Endothelial cell of umbilical vein (primary cell): ENCODE measurements at regions not wholly inside any gene's neighbourhood (a gene's known extent, or its start where the extent isn't known, plus 50 kb on each side); places are given as distances from the start of the nearest gene placed in this dataset.

ENCODE experiments used
- BruUV-seq: library from RNA; stranded (reverse); fragments of 400-500 nt; replicated peaks from 2 replicates; lab custom pipeline; 2021; lab: Mats Ljungman, UMichigan
- CTCF ChIA-PET: fragments of 300-600, 350-600 bp; sonication (Branson Sonifier 250); formaldehyde crosslinking; loops from one replicate; lab custom pipeline; 2021; ENCODE audit warnings: antibody characterized with exemption, inconsistent platforms; lab: Charles Lee
- POLR2A ChIA-PET: fragments of 300-600, 350-600 bp; sonication (Branson Sonifier 250); formaldehyde crosslinking; loops from one replicate; lab custom pipeline; 2021; ENCODE audit warnings: antibody characterized with exemption, inconsistent platforms; lab: Charles Lee
- DNase-seq: peaks from one replicate; pipeline ENCODE4 v3.0.0-alpha.2; 2011; ENCODE audit warnings: low read depth, low spot score
- FAIRE-seq: peaks from 2 replicates; lab custom pipeline; 2011; peaks lifted over from hg19 to GRCh38; lab: Jason Lieb, UNC
- H2AFZ ChIP-seq: 2 replicates; pipeline ENCODE4 v1.6.0; 2012; ENCODE audit warnings: low read depth, low read length, control low read depth, inconsistent platforms
- H3K27ac ChIP-seq: 2 replicates; pipeline ENCODE4 v1.5.1; 2011; ENCODE audit warnings: low read depth, mild to moderate bottlenecking, control low read depth, low read length, moderate library complexity; ENCODE audit not compliant: insufficient read depth
- H3K27me3 ChIP-seq, 2 experiments: 2 replicates each; pipeline versions ENCODE4 v1.6.0 to v1.6.1; 2011; ENCODE audit warnings: low read length in 2 of 2, mixed read lengths in 1 of 2; ENCODE audit not compliant: control insufficient read depth in 2 of 2, insufficient read depth in 2 of 2
- H3K36me3 ChIP-seq, 2 experiments: 2 replicates in 1 of 2; 3 replicates in 1 of 2; pipeline ENCODE4 v1.5.1; 2011; ENCODE audit warnings: low read length in 2 of 2, mild to moderate bottlenecking in 1 of 2, moderate library complexity in 1 of 2; ENCODE audit not compliant: control insufficient read depth in 2 of 2, insufficient read depth in 2 of 2; ENCODE audit errors: extremely low read depth in 1 of 2
- H3K4me1 ChIP-seq: 3 replicates; pipeline ENCODE4 v1.5.1; 2011; ENCODE audit warnings: mild to moderate bottlenecking, low read length; ENCODE audit not compliant: control insufficient read depth, insufficient read depth; ENCODE audit errors: extremely low read depth
- H3K4me2 ChIP-seq: 2 replicates; pipeline ENCODE4 v1.6.1; 2011; ENCODE audit warnings: low read length, control low read depth, mixed read lengths; ENCODE audit not compliant: insufficient read depth
- H3K4me3 ChIP-seq, 3 experiments: fragments of 200-600 bp in 1 of 3; sonication (generic), shearing (Covaris generic) in 1 of 3; replicated peaks in 1 of 3; 2 replicates each; pipeline ENCODE4 v1.5.1; 2011 to 2016; ENCODE audit warnings: control low read depth in 3 of 3, low read length in 3 of 3, mild to moderate bottlenecking in 2 of 3, inconsistent platforms in 1 of 3, low read depth in 1 of 3, moderate library complexity in 1 of 3; ENCODE audit not compliant: insufficient read depth in 1 of 3
- H3K79me2 ChIP-seq: 2 replicates; pipeline ENCODE4 v1.6.0; 2012; ENCODE audit warnings: low read length, inconsistent platforms; ENCODE audit not compliant: control insufficient read depth, insufficient read depth
- H3K9ac ChIP-seq: replicated peaks from 2 replicates; pipeline ENCODE3; 2011; ENCODE audit warnings: low read length, control low read depth; ENCODE audit not compliant: insufficient read depth; ENCODE audit errors: extremely low read depth
- H3K9me1 ChIP-seq: replicated peaks from 3 replicates; pipeline ENCODE4 v1.6.0; 2011; ENCODE audit warnings: mild to moderate bottlenecking, low read length; ENCODE audit not compliant: control insufficient read depth, insufficient read depth; ENCODE audit errors: extremely low read depth
- H3K9me3 ChIP-seq: replicated peaks from 2 replicates; pipeline ENCODE4 v1.5.1; 2012; ENCODE audit warnings: low read length, inconsistent platforms; ENCODE audit not compliant: control insufficient read depth, insufficient read depth
- H4K20me1 ChIP-seq: replicated peaks from 2 replicates; pipeline ENCODE3; 2011; ENCODE audit warnings: mild to moderate bottlenecking, low read length; ENCODE audit not compliant: control insufficient read depth, insufficient read depth; ENCODE audit errors: extremely low read depth
- CTCF ChIP-seq, 2 donors: IDR thresholded peaks; 1 replicate in 1 of 2; 2 replicates in 1 of 2; pipeline ENCODE4 v1.5.1; 2011; ENCODE audit warnings: low read length in 2 of 2, mild to moderate bottlenecking in 2 of 2, moderate library complexity in 2 of 2, control low read depth in 1 of 2, inconsistent platforms in 1 of 2, low read depth in 1 of 2; ENCODE audit not compliant: insufficient read depth in 1 of 2; ENCODE audit errors: extremely low read depth in 1 of 2
- EZH2 ChIP-seq: IDR thresholded peaks from 2 replicates; pipeline ENCODE4 v1.6.1; 2012; ENCODE audit warnings: borderline replicate concordance, low read depth, mild to moderate bottlenecking, moderate library complexity, low read length, inconsistent platforms; ENCODE audit not compliant: severe bottlenecking
- FOS ChIP-seq: IDR thresholded peaks from 2 replicates; pipeline ENCODE4 v1.6.1; 2011; ENCODE audit warnings: mild to moderate bottlenecking, low read length, moderate library complexity, borderline replicate concordance; ENCODE audit not compliant: insufficient read depth
- GATA2 ChIP-seq: IDR thresholded peaks from 2 replicates; pipeline ENCODE4 v1.7.0; 2011; ENCODE audit warnings: low read depth, mild to moderate bottlenecking, moderate library complexity, mixed read lengths, low read length; ENCODE audit not compliant: insufficient read length, insufficient read depth
- JUN ChIP-seq: IDR thresholded peaks from 2 replicates; pipeline ENCODE4 v1.6.1; 2011; ENCODE audit warnings: borderline replicate concordance, low read depth; ENCODE audit not compliant: insufficient read length, insufficient read depth
- MYC ChIP-seq: IDR thresholded peaks from one replicate; pipeline ENCODE4 v1.6.1; 2011; ENCODE audit warnings: mild to moderate bottlenecking, low read depth, low read length
- POLR2A ChIP-seq: IDR thresholded peaks from 2 replicates; pipeline ENCODE4 v1.6.1; 2012; ENCODE audit warnings: low read depth, mild to moderate bottlenecking, control low read depth, low read length
- POLR2AphosphoS5 ChIP-seq: IDR thresholded peaks from 2 replicates; pipeline ENCODE4 v1.6.1; 2012; ENCODE audit warnings: low read depth, mild to moderate bottlenecking, control low read depth, low read length, moderate library complexity; ENCODE audit not compliant: insufficient read depth
- dilution Hi-C: fragments of 300-500 bp; cut with MboI; formaldehyde crosslinking; loops from one replicate; pipeline ENCODE4 v1.15.0; 2019; ENCODE audit warnings: low sequenced_read_pairs; ENCODE audit not compliant: extremely low pct_ligation_motif_present
- intact Hi-C: fragments of 100-400 bp; cut with micrococcal nuclease; formaldehyde crosslinking; loops from one replicate; pipeline ENCODE4 v1.10.0; 2022
- TF ChIP-seq, protein P1 (sequence below): IDR thresholded peaks from 2 replicates; pipeline ENCODE4 v1.6.1; 2011; ENCODE audit not compliant: insufficient read depth, insufficient read length

DNA sequence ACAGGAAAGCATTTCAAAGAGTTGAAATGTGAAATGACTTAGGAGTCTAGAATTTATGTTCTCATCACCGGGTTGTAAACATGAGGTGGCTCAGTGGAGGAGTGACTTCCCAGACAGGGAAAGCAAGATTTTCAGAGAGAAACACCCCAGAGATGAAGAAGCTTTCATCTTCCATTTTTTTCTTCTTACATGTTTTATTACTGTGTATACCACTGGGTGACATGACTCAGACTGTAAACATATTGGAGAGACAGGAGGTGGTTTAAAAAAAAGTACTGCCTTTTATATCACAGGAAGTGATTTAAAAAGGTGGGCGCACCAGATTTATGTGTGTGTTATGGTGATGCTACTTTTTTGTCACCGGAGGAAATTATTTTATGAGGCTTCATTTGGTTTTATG, 209.1 kb upstream of the TUT7 start:
- ChIA-PET CTCF (no interaction called here), POLR2A (no interaction called here)
- TF ChIP-seq JUN (no peak), EZH2 (no peak), FOS (no peak), POLR2AphosphoS5 (no peak), POLR2A (no peak), MYC (no peak), GATA2 (no peak), CTCF (IDR thresholded peaks at IDR 0.05; ENCODE audit: extremely low read depth in 1 of 2, insufficient read depth in 1 of 2, low read depth in 1 of 2, low read length in 2 of 2) (no peak)
- TF ChIP-seq, protein P1, sequence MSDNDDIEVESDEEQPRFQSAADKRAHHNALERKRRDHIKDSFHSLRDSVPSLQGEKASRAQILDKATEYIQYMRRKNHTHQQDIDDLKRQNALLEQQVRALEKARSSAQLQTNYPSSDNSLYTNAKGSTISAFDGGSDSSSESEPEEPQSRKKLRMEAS, result no peak
- Histone ChIP-seq H2AFZ (no peak overlapping the region), H3K27me3 (no peaks in the 10 kb centered on the region), H3K9me1 (no peaks in the 10 kb centered on the region), H3K27ac (no peak overlapping the region), H3K36me3 (no peaks in the 10 kb centered on the region), H3K4me1 (no peaks in the 10 kb centered on the region), H3K4me2 (no peak overlapping the region), H3K4me3 (no peak overlapping the region), H3K79me2 (no peaks in the 10 kb centered on the region), H3K9me3 (peaks cover 2% of the 10 kb centered on the region), H4K20me1 (no peaks in the 10 kb centered on the region), H3K9ac (no peak overlapping the region)
- dilution Hi-C loops (no loop called here), intact Hi-C loops (no loop called here)
- DNase-seq (no peak), FAIRE-seq (no peak)
- no TSS peak for BruUV-seq
